ENCODE measurements at regions not wholly inside any gene's neighbourhood (a gene's known extent, or its start where the extent isn't known, plus 50 kb on each side); places are given as distances from the start of the nearest gene placed in this dataset.

- Histone ChIP-seq H3K9me2 (ENCODE audit: low read depth, low read length) (no peaks in the 10 kb centered on the region), H4K20me1 (ENCODE audit: insufficient read depth, low read length) (no peaks in the 10 kb centered on the region), H3F3A (ENCODE audit: insufficient read depth, low read length) (no peaks in the 10 kb centered on the region), H3K27ac (ENCODE audit: low read depth, low read length, poor library complexity, severe bottlenecking) (no peak overlapping the region), H2AFZ (ENCODE audit: low read length) (no peak overlapping the region), H3K79me2 (ENCODE audit: insufficient read depth, low read length) (no peaks in the 10 kb centered on the region), H3K4me1 (ENCODE audit: insufficient read depth, low read length, severe bottlenecking) (no peaks in the 10 kb centered on the region), H3K9ac (ENCODE audit: low read length) (no peak overlapping the region), H3K4me3 (ENCODE audit: low read depth, low read length, poor library complexity, severe bottlenecking) (no peak overlapping the region), H3K4me2 (ENCODE audit: low read length) (no peak overlapping the region), H3K9me3 (ENCODE audit: low read length) (no peaks in the 10 kb centered on the region), H3K36me3 (ENCODE audit: insufficient read depth, low read length) (no peaks in the 10 kb centered on the region), H3K27me3 (ENCODE audit: insufficient read depth, low read length) (no peaks in the 10 kb centered on the region)
- TF ChIP-seq, protein P1, sequence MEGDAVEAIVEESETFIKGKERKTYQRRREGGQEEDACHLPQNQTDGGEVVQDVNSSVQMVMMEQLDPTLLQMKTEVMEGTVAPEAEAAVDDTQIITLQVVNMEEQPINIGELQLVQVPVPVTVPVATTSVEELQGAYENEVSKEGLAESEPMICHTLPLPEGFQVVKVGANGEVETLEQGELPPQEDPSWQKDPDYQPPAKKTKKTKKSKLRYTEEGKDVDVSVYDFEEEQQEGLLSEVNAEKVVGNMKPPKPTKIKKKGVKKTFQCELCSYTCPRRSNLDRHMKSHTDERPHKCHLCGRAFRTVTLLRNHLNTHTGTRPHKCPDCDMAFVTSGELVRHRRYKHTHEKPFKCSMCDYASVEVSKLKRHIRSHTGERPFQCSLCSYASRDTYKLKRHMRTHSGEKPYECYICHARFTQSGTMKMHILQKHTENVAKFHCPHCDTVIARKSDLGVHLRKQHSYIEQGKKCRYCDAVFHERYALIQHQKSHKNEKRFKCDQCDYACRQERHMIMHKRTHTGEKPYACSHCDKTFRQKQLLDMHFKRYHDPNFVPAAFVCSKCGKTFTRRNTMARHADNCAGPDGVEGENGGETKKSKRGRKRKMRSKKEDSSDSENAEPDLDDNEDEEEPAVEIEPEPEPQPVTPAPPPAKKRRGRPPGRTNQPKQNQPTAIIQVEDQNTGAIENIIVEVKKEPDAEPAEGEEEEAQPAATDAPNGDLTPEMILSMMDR (IDR thresholded peaks at IDR 0.05; ENCODE audit: low read length) = no peak
- no peak for TF ChIP-seq EZH2 (IDR thresholded peaks at IDR 0.05; ENCODE audit: borderline replicate concordance, low read length)
These were observed 151.4 kb upstream of the CALCR start for GRCh38 chr7:93725954-93726353.

- Histone ChIP-seq H3K27ac (ENCODE audit: low read depth, low read length, poor library complexity, severe bottlenecking) (no peak overlapping the region), H3K27me3 (ENCODE audit: insufficient read depth, low read length) (no peaks in the 10 kb centered on the region), H3K4me1 (ENCODE audit: insufficient read depth, low read length, severe bottlenecking) (no peaks in the 10 kb centered on the region), H3K79me2 (ENCODE audit: insufficient read depth, low read length) (no peaks in the 10 kb centered on the region), H3K9me2 (ENCODE audit: low read depth, low read length) (no peaks in the 10 kb centered on the region), H3K4me3 (ENCODE audit: low read depth, low read length, poor library complexity, severe bottlenecking) (no peak overlapping the region), H3K36me3 (ENCODE audit: insufficient read depth, low read length) (no peaks in the 10 kb centered on the region), H2AFZ (ENCODE audit: low read length) (no peak overlapping the region), H3F3A (ENCODE audit: insufficient read depth, low read length) (no peaks in the 10 kb centered on the region), H3K9ac (ENCODE audit: low read length) (no peak overlapping the region), H3K4me2 (ENCODE audit: low read length) (no peak overlapping the region), H3K9me3 (ENCODE audit: low read length) (no peaks in the 10 kb centered on the region), H4K20me1 (ENCODE audit: insufficient read depth, low read length) (no peaks in the 10 kb centered on the region)
- no peak for TF ChIP-seq EZH2 (IDR thresholded peaks at IDR 0.05; ENCODE audit: borderline replicate concordance, low read length)
- TF ChIP-seq, protein P1 (IDR thresholded peaks at IDR 0.05; ENCODE audit: low read length) = no peak
These were observed 149.1 kb upstream of the CALCR start for GRCh38 chr7:93723424-93724124.

DNA sequence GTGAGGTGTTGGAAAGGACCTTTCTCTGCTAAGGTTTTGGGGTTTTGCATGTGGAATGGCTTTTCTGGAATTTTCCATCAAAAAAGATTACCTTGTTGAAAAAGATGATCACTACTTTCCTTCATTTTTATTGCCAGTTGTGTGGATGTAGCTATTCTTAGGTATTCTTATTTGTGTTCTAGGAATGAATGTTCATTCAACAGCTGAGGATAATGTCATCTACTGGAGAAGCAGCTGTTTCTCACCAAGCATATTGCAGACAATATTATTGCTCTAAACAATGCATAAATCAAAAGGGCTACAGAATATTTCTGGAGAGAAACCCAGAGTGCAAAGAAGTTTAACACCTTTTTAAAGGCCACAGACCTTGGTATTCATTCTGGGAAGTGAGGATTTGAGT is 145.6 kb upstream of the CALCR start:
- TF ChIP-seq EZH2 (IDR thresholded peaks at IDR 0.05; ENCODE audit: borderline replicate concordance, low read length) = no peak
- TF ChIP-seq, protein P1 (IDR thresholded peaks at IDR 0.05; ENCODE audit: low read length) = no peak
- H3K36me3 ChIP-seq (ENCODE audit: insufficient read depth, low read length) = no peaks in the 10 kb centered on the region
- H3K27ac ChIP-seq (ENCODE audit: low read depth, low read length, poor library complexity, severe bottlenecking) = no peak overlapping the region
- H3K4me3 ChIP-seq (ENCODE audit: low read depth, low read length, poor library complexity, severe bottlenecking) = no peak overlapping the region
- no peak overlapping the region for H2AFZ ChIP-seq (ENCODE audit: low read length)
- H4K20me1 ChIP-seq (ENCODE audit: insufficient read depth, low read length) = no peaks in the 10 kb centered on the region
- no peaks in the 10 kb centered on the region for H3K4me1 ChIP-seq (ENCODE audit: insufficient read depth, low read length, severe bottlenecking)
- H3K9ac ChIP-seq (ENCODE audit: low read length) = no peak overlapping the region
- H3K4me2 ChIP-seq (ENCODE audit: low read length) = no peak overlapping the region
- H3K79me2 ChIP-seq (ENCODE audit: insufficient read depth, low read length) = no peaks in the 10 kb centered on the region
- H3K27me3 ChIP-seq (ENCODE audit: insufficient read depth, low read length) = no peaks in the 10 kb centered on the region
- no peaks in the 10 kb centered on the region for H3K9me3 ChIP-seq (ENCODE audit: low read length)
- no peaks in the 10 kb centered on the region for H3F3A ChIP-seq (ENCODE audit: insufficient read depth, low read length)
- no peaks in the 10 kb centered on the region for H3K9me2 ChIP-seq (ENCODE audit: low read depth, low read length)
